HCT116 (cell line): ENCODE measurements at regions not wholly inside any gene's neighbourhood (a gene's known extent, or its start where the extent isn't known, plus 50 kb on each side); places are given as distances from the start of the nearest gene placed in this dataset.

ENCODE experiments used
- ATAC-seq: fragments of 200-7000 bp; cut with Tn5 transposase; 2 replicates; pipeline ENCODE4 v1.9.1; 2020; ENCODE audit warnings: mild to moderate bottlenecking, moderate library complexity
- BruUV-seq: library from RNA; stranded (reverse); fragments of 400-500 nt; replicated peaks from 2 replicates; lab custom pipeline; 2021; lab: Mats Ljungman, UMichigan
- CTCF ChIA-PET: fragments of 300-600 bp; sonication (Branson Sonifier 250); formaldehyde crosslinking; loops from one replicate; lab custom pipeline; 2021; ENCODE audit warnings: antibody characterized with exemption; lab: Charles Lee
- POLR2A ChIA-PET: fragments of 300-600, 350-600 bp; sonication (Branson Sonifier 250); formaldehyde crosslinking; loops from one replicate; lab custom pipeline; 2021; ENCODE audit warnings: antibody characterized with exemption; lab: Charles Lee
- RAD21 ChIA-PET, 2 experiments: fragments of 300-600 bp; sonication (Branson Sonifier 250); formaldehyde crosslinking; loops; one replicate each; lab custom pipeline; 2023; ENCODE audit warnings: low total read pairs in 2 of 2; ENCODE audit not compliant: uncharacterized antibody in 2 of 2, unreplicated experiment in 2 of 2, low non-redundant PET in 1 of 2; lab: Charles Lee
- DNase-seq: peaks from one replicate; pipeline ENCODE4 v3.0.0-alpha.2; 2010; ENCODE audit warnings: low read depth, low spot score
- H2AFZ ChIP-seq: fragments of 200-600 bp; shearing (Covaris generic), sonication (generic); 2 replicates; pipeline ENCODE4 v1.6.1; 2017; ENCODE audit warnings: low read depth, mixed run types, mixed read lengths, antibody characterized with exemption, low read length; ENCODE audit not compliant: poor library complexity, severe bottlenecking
- H3K27ac ChIP-seq: 2 replicates; pipeline ENCODE4 v1.5.1; 2012; ENCODE audit warnings: low read depth, low read length
- H3K27me3 ChIP-seq: fragments of 200-600 bp; sonication (generic); 2 replicates; pipeline ENCODE4 v1.6.1; 2016; ENCODE audit warnings: mixed run types, low read length, mixed read lengths; ENCODE audit not compliant: insufficient read depth
- H3K36me3 ChIP-seq, 2 experiments: fragments of 200-500 bp in 1 of 2; fragments of 200-600 bp in 1 of 2; sonication (Bioruptor generic) in 1 of 2; sonication (generic) in 1 of 2; 2 replicates each; pipeline versions ENCODE4 v1.5.1 to v1.6.1; 2014 to 2016; ENCODE audit warnings: low read length in 2 of 2, inconsistent platforms in 1 of 2, mixed read lengths in 1 of 2, mixed run types in 1 of 2; ENCODE audit not compliant: insufficient read depth in 2 of 2, control insufficient read depth in 1 of 2
- H3K4me1 ChIP-seq, 2 experiments: fragments of 200-600 bp in 1 of 2; sonication (generic) in 1 of 2; 2 replicates each; pipeline versions ENCODE4 v1.5.1 to v1.6.1; 2012 to 2017; ENCODE audit warnings: low read length in 2 of 2, inconsistent platforms in 1 of 2, mild to moderate bottlenecking in 1 of 2, mixed read lengths in 1 of 2, mixed run types in 1 of 2, moderate library complexity in 1 of 2; ENCODE audit not compliant: insufficient read depth in 2 of 2, control insufficient read depth in 1 of 2
- H3K4me2 ChIP-seq: fragments of 200-600 bp; sonication (generic); 2 replicates; pipeline ENCODE4 v1.6.1; 2017; ENCODE audit warnings: mixed run types, low read length, mixed read lengths
- H3K4me3 ChIP-seq, 2 experiments: fragments of 200-600 bp in 1 of 2; sonication (generic) in 1 of 2; replicated peaks in 1 of 2; 2 replicates each; pipeline ENCODE4 v1.5.1; 2011 to 2016; ENCODE audit warnings: low read length in 2 of 2, control low read depth in 1 of 2, low read depth in 1 of 2, mild to moderate bottlenecking in 1 of 2, mixed read lengths in 1 of 2, mixed run types in 1 of 2
- H3K79me2 ChIP-seq: fragments of 200-600 bp; sonication (generic); 2 replicates; pipeline ENCODE4 v1.6.1; 2017; ENCODE audit warnings: mild to moderate bottlenecking, mixed run types, low read length, moderate library complexity, mixed read lengths; ENCODE audit not compliant: insufficient read depth
- H3K9ac ChIP-seq: fragments of 200-600 bp; sonication (generic); 2 replicates; pipeline ENCODE4 v1.6.1; 2016; ENCODE audit warnings: low read length, mixed read lengths
- H3K9me2 ChIP-seq: fragments of 200-600 bp; sonication (generic), shearing (Covaris generic); 2 replicates; pipeline ENCODE4 v1.6.1; 2017; ENCODE audit warnings: mixed run types, mild to moderate bottlenecking, moderate library complexity; ENCODE audit not compliant: insufficient read depth
- H3K9me3 ChIP-seq, 2 experiments: fragments of 200-500 bp in 1 of 2; fragments of 200-600 bp in 1 of 2; sonication (Bioruptor generic) in 1 of 2; sonication (generic) in 1 of 2; 2 replicates each; pipeline ENCODE4 v1.6.1; 2014 to 2017; ENCODE audit warnings: low read length in 2 of 2, mixed read lengths in 2 of 2, inconsistent platforms in 1 of 2, low read depth in 1 of 2, mild to moderate bottlenecking in 1 of 2, mixed run types in 1 of 2, moderate library complexity in 1 of 2; ENCODE audit not compliant: control insufficient read depth in 1 of 2, insufficient read depth in 1 of 2
- H4K20me1 ChIP-seq: fragments of 200-600 bp; sonication (generic), shearing (Covaris generic); 2 replicates; pipeline ENCODE4 v1.6.1; 2017; ENCODE audit warnings: mixed run types, mild to moderate bottlenecking, moderate library complexity; ENCODE audit not compliant: insufficient read depth
- EZH2phosphoT487 ChIP-seq: fragments of 200-600 bp; IDR thresholded peaks from 2 replicates; pipeline ENCODE4 v1.6.1; 2018; ENCODE audit warnings: antibody characterized with exemption, borderline replicate concordance
- FOSL1 ChIP-seq: IDR thresholded peaks from 2 replicates; pipeline ENCODE4 v1.6.1; 2012; ENCODE audit warnings: low read depth
- JUND ChIP-seq: IDR thresholded peaks from 2 replicates; pipeline ENCODE4 v1.6.1; 2012
- MAX ChIP-seq: IDR thresholded peaks from 2 replicates; pipeline ENCODE4 v1.6.1; 2012
- POLR2AphosphoS5 ChIP-seq: IDR thresholded peaks from 2 replicates; pipeline ENCODE4 v1.6.1; 2011; ENCODE audit warnings: mild to moderate bottlenecking, low read depth, low read length, moderate library complexity
- RAD21 ChIP-seq: IDR thresholded peaks from 2 replicates; pipeline ENCODE4 v1.6.1; 2012; ENCODE audit warnings: low read depth, mild to moderate bottlenecking
- REST ChIP-seq: IDR thresholded peaks from 2 replicates; pipeline ENCODE4 v1.6.1; 2012; ENCODE audit warnings: low read depth
- TCF7L2 ChIP-seq: IDR thresholded peaks from 2 replicates; pipeline ENCODE4 v1.7.0; 2011; ENCODE audit warnings: borderline replicate concordance, inconsistent platforms; ENCODE audit not compliant: insufficient read depth, insufficient read length; ENCODE audit errors: extremely low read depth
- ZFX ChIP-seq: fragments of 450-650 bp; IDR thresholded peaks from 2 replicates; pipeline ENCODE4 v1.6.1; 2017
- intact Hi-C: fragments of 100-400 bp; cut with micrococcal nuclease; formaldehyde crosslinking; loops from 2 replicates; pipeline ENCODE4 v1.10.0; 2022

- no peaks in the 10 kb centered on the region for H3K9me3 ChIP-seq
- TF ChIP-seq EZH2phosphoT487 (no peak), ZFX (no peak), FOSL1 (no peak), JUND (no peak), POLR2AphosphoS5 (no peak), REST (no peak), TCF7L2 (no peak)
- TF ChIP-seq, all 23 proteins: peak for 0
- Histone ChIP-seq H3K4me3 (no peak overlapping the region), H3K36me3 (no peaks in the 10 kb centered on the region), H2AFZ (no peak overlapping the region), H3K79me2 (no peaks in the 10 kb centered on the region), H3K9me2 (no peaks in the 10 kb centered on the region), H4K20me1 (no peaks in the 10 kb centered on the region), H3K27ac (no peak overlapping the region), H3K27me3 (no peaks in the 10 kb centered on the region), H3K4me1 (no peaks in the 10 kb centered on the region), H3K4me2 (no peak overlapping the region), H3K9ac (no peak overlapping the region)
- ATAC-seq (no peak), DNase-seq (no peak)
- intact Hi-C loops: no loop called here
- BruUV-seq: no TSS peak
- CTCF ChIA-PET: no interaction called here
- POLR2A ChIA-PET: no interaction called here
- RAD21 ChIA-PET: no interaction called here
Observed at GRCh38 chrX:14164828-14165227, 135.1 kb upstream of the GEMIN8 start.

GRCh38 chrX:14125462-14125861 is 95.8 kb upstream of the GEMIN8 start:
- Histone ChIP-seq H3K4me2 (no peak overlapping the region), H3K79me2 (no peaks in the 10 kb centered on the region), H3K36me3 (no peaks in the 10 kb centered on the region), H3K27me3 (no peaks in the 10 kb centered on the region), H4K20me1 (no peaks in the 10 kb centered on the region), H3K27ac (no peak overlapping the region), H3K4me3 (no peak overlapping the region), H3K9ac (no peak overlapping the region), H3K9me2 (no peaks in the 10 kb centered on the region), H3K4me1 (no peaks in the 10 kb centered on the region), H2AFZ (no peak overlapping the region), H3K9me3 (no peaks in the 10 kb centered on the region)
- intact Hi-C loops: no loop called here
- ATAC-seq (no peak), DNase-seq (no peak)
- ChIA-PET RAD21 (no interaction called here), CTCF (no interaction called here), POLR2A (no interaction called here)
- no TSS peak for BruUV-seq
- TF ChIP-seq MAX (no peak), RAD21 (no peak)
